Common myeloid progenitor, CD34-positive (primary cell): ENCODE measurements at regions not wholly inside any gene's neighbourhood (a gene's known extent, or its start where the extent isn't known, plus 50 kb on each side); places are given as distances from the start of the nearest gene placed in this dataset.
"Not testable (repeated sequence)": the region's sequence is repeated elsewhere in the genome, so short reads cannot be mapped to it uniquely, and the experiment has no call there.

Experiments used
- CTCF ChIA-PET: fragments of 350-600 bp; sonication (Branson Sonifier 250); formaldehyde crosslinking; loops from one replicate; lab custom pipeline; 2021; ENCODE audit warnings: antibody characterized with exemption; lab: Charles Lee
- POLR2A ChIA-PET: fragments of 350-600 bp; sonication (Branson Sonifier 250); formaldehyde crosslinking; loops from one replicate; lab custom pipeline; 2021; ENCODE audit warnings: antibody characterized with exemption; lab: Charles Lee
- DNase-seq, 3 donors: peaks; one replicate each; pipeline versions ENCODE4 v3.0.0 to v3.0.0-alpha.2; 2013
- H3K27ac ChIP-seq, 2 experiments: 1 replicate in 1 of 2; 2 replicates in 1 of 2; pipeline ENCODE4 v1.7.0; 2013; ENCODE audit warnings: inconsistent platforms in 2 of 2, low read length in 2 of 2, mild to moderate bottlenecking in 2 of 2, low read depth in 1 of 2, moderate library complexity in 1 of 2; ENCODE audit not compliant: severe bottlenecking in 2 of 2, insufficient read depth in 1 of 2, poor library complexity in 1 of 2
- H3K27me3 ChIP-seq, 5 experiments: replicated peaks in 2 of 5; 1 replicate in 3 of 5; 2 replicates in 2 of 5; pipeline versions ENCODE4 v1.6.1 to v1.7.0; 2013; ENCODE audit warnings: low read length in 4 of 5, mild to moderate bottlenecking in 2 of 5, moderate library complexity in 2 of 5, inconsistent platforms in 1 of 5; ENCODE audit not compliant: insufficient read depth in 5 of 5, control insufficient read depth in 4 of 5
- H3K36me3 ChIP-seq, 4 experiments: 1 replicate in 2 of 4; 2 replicates in 2 of 4; pipeline versions ENCODE4 v1.6.1 to v1.7.0; 2013; ENCODE audit warnings: low read length in 3 of 4, control low read depth in 1 of 4, mild to moderate bottlenecking in 1 of 4; ENCODE audit not compliant: control insufficient read depth in 4 of 4, insufficient read depth in 4 of 4
- H3K4me1 ChIP-seq, 4 experiments: 1 replicate in 3 of 4; 2 replicates in 1 of 4; pipeline versions ENCODE4 v1.6.1 to v1.7.1; 2013; ENCODE audit warnings: low read length in 3 of 4, mild to moderate bottlenecking in 3 of 4, control low read depth in 1 of 4, inconsistent platforms in 1 of 4, moderate library complexity in 1 of 4; ENCODE audit not compliant: control insufficient read depth in 4 of 4, insufficient read depth in 4 of 4; ENCODE audit errors: control extremely low read depth in 1 of 4
- H3K4me3 ChIP-seq, 7 experiments: 1 replicate in 4 of 7; 2 replicates in 3 of 7; pipeline versions ENCODE4 v1.5.1 to v1.7.0; 2013; ENCODE audit warnings: mild to moderate bottlenecking in 7 of 7, low read length in 6 of 7, moderate library complexity in 6 of 7, inconsistent platforms in 2 of 7, low read depth in 2 of 7, control low read depth in 1 of 7; ENCODE audit not compliant: insufficient read depth in 4 of 7, control insufficient read depth in 1 of 7; ENCODE audit errors: extremely low read depth in 1 of 7
- H3K9me3 ChIP-seq, 5 experiments: 1 replicate in 4 of 5; 2 replicates in 1 of 5; pipeline versions ENCODE4 v1.6.1 to v1.7.1; 2013; ENCODE audit warnings: low read length in 4 of 5, mild to moderate bottlenecking in 2 of 5, inconsistent platforms in 1 of 5, low read depth in 1 of 5, moderate library complexity in 1 of 5; ENCODE audit not compliant: control insufficient read depth in 4 of 5, insufficient read depth in 2 of 5; ENCODE audit errors: control extremely low read depth in 1 of 5
- WGBS: methylation state at CpG from one replicate; pipeline ENCODE4 v1.1.5; 2013; ENCODE audit not compliant: insufficient coverage; 5-methylcytosine and 5-hydroxymethylcytosine counted together

GRCh38 chr2:111551428-111551827 lies 332.6 kb downstream of the ANAPC1 start:
- H3K36me3 ChIP-seq, H3K4me3 ChIP-seq, H3K27me3 ChIP-seq, H3K9me3 ChIP-seq, POLR2A ChIA-PET, H3K27ac ChIP-seq, H3K4me1 ChIP-seq, DNase-seq: not testable (repeated sequence)
- WGBS: no CpG with 5 or more reads among the region's 2 CpGs
- CTCF ChIA-PET: interaction anchor here (0.6 kb wide), 1 partner anchor 330 kb away, joined by 3 read pairs; no protein-coding TSS in a partner anchor

GRCh38 chr2:111552625-111553024 lies 331.4 kb downstream of the ANAPC1 start:
- H3K9me3 ChIP-seq, H3K4me3 ChIP-seq, H3K4me1 ChIP-seq, H3K36me3 ChIP-seq, DNase-seq, POLR2A ChIA-PET, CTCF ChIA-PET, H3K27me3 ChIP-seq, H3K27ac ChIP-seq: not testable (repeated sequence)
- no CpG with 5 or more reads among the region's 9 CpGs for WGBS

DNA sequence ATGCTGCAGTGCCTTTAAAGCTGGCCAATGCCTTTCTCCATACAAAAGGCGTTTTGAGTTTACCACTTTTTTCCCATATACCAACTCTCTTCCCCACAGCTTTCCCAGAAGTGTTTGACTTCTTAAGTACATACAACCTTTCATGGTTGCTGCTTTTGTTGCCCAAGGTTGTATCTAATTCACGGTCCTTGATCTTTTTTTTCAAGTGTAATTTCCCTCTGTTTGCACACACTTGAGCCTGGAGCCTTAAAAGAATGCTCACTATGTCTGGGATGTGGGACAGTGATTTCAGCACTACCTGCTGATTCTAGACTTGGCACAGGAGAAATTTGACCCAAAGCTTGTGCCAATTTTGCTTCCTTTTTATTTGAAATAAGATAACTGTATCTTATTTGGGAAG lies 324.7 kb downstream of the ANAPC1 start:
- POLR2A ChIA-PET: not testable (repeated sequence)

GRCh38 chr2:111559814-111560213 lies 324.2 kb downstream of the ANAPC1 start:
- H3K36me3 ChIP-seq, H3K4me3 ChIP-seq, CTCF ChIA-PET, H3K27ac ChIP-seq, H3K9me3 ChIP-seq, DNase-seq, POLR2A ChIA-PET, H3K27me3 ChIP-seq, H3K4me1 ChIP-seq: not testable (repeated sequence)
- no CpG with 5 or more reads among the region's 3 CpGs for WGBS

More for the DNA sequence above, 324.7 kb downstream of the ANAPC1 start:
- H3K9me3 ChIP-seq, DNase-seq, CTCF ChIA-PET, H3K27me3 ChIP-seq, H3K4me3 ChIP-seq, H3K27ac ChIP-seq, H3K4me1 ChIP-seq, H3K36me3 ChIP-seq: not testable (repeated sequence)
- no CpG with 5 or more reads among the region's 2 CpGs for WGBS

GRCh38 chr2:111566068-111566467 lies 317.9 kb downstream of the ANAPC1 start:
- CTCF ChIA-PET, H3K4me3 ChIP-seq, H3K9me3 ChIP-seq, H3K27me3 ChIP-seq, H3K36me3 ChIP-seq, H3K27ac ChIP-seq, H3K4me1 ChIP-seq, DNase-seq, POLR2A ChIA-PET: not testable (repeated sequence)
- 96% methylated on average over 5 of the region's 8 CpGs for WGBS

GRCh38 chr2:111567233-111567632 lies 316.8 kb downstream of the ANAPC1 start:
- H3K36me3 ChIP-seq, CTCF ChIA-PET, H3K4me1 ChIP-seq, H3K9me3 ChIP-seq, POLR2A ChIA-PET, H3K27ac ChIP-seq, H3K4me3 ChIP-seq, H3K27me3 ChIP-seq, DNase-seq: not testable (repeated sequence)
- no CpG with 5 or more reads among the region's 5 CpGs for WGBS

DNA sequence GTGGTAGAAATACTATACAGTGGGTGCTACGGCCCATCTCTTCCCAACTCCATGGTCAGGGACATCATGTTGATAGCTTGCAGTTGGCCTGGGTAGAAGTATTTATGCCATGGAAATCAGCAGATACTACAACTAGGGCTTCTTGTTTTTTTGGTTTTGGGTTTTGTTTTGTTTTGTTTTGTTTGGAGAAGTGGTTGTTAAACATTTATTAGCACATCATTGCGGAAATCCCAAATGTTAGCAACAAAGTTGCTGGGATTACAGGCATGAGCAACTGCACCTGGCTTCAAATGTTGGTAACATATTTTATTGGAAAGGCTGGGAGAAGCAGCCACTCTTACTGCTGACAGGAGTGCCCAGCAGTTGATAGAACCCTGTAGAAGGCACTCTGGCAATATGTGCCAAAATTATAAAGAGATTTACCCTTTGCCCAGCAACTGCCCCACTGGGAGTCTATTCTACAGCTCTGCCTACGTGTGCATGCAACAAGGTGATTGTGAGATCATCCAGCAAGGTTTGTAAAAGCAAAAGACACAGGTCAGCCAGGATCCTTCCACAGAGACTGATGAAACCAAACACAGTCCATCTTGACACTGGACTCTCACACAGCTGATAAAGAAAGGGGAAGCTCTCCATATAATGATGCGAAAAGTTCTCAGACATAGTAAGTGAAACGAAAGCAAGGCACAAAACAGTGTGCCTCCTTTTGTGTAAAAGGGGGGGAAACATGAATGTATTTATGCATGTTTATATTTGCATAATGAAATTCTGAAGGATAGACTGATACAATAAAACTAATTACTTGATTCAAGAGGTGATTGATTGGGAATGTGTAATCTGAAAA lies 314.4 kb downstream of the ANAPC1 start:
- WGBS: no CpG with 5 or more reads among the region's 5 CpGs
- H3K27me3 ChIP-seq, H3K27ac ChIP-seq, H3K36me3 ChIP-seq, H3K9me3 ChIP-seq, POLR2A ChIA-PET, H3K4me3 ChIP-seq, H3K4me1 ChIP-seq, CTCF ChIA-PET: not testable (repeated sequence)
- peak in 2 of 3 donors; percentile 14 to 31 for DNase-seq
